ENCODE measurements at regions not wholly inside any gene's neighbourhood (a gene's known extent, or its start where the extent isn't known, plus 50 kb on each side); places are given as distances from the start of the nearest gene placed in this dataset.

- no peak overlapping the region for H3K27ac ChIP-seq
- H3K9me3 ChIP-seq: peaks cover 0 to 12% of the 10 kb centered on the region in 2 donors
- H3K27me3 ChIP-seq: no peaks in the 10 kb centered on the region
- no peaks in the 10 kb centered on the region for H3K4me1 ChIP-seq
- H3K4me3 ChIP-seq: no peak overlapping the region
- no peaks in the 10 kb centered on the region for H3K36me3 ChIP-seq
- no peak for TF ChIP-seq CTCF (IDR thresholded peaks at IDR 0.05)
- ATAC-seq (no peak), DNase-seq (no peak)
- intact Hi-C loops (cut with DNase I): no loop called here
Observed at GRCh38 chr9:10785255-10785654, 172.5 kb upstream of the PTPRD start.

DNA sequence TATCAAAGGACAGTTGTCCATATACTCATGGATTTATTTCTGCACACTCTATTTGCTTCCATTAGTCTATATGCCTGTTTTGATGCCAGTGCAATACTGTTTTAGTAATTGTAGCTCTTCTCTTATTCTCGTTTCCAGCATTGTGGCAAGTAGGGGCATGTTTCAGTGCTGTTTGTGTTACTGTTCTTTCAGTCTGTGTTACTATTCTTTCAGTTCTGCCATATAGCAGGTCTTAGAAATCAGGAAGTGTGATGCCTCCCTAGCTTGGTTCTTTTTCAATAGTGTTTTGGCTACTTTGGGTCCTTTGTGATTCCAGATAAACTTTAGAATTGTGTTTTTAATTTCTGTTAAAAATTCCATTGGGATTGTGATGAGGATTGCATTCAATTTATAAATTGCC is 180.5 kb upstream of the PTPRD start:
- Histone ChIP-seq H3K4me1 (no peaks in the 10 kb centered on the region), H3K36me3 (no peaks in the 10 kb centered on the region), H3K27me3 (no peaks in the 10 kb centered on the region), H3K4me3 (no peak overlapping the region), H3K9me3 (peaks cover 0 to 31% of the 10 kb centered on the region in 2 donors), H3K27ac (no peak overlapping the region)
- no peak for DNase-seq
- intact Hi-C loops (cut with DNase I): no loop called here
- TF ChIP-seq CTCF (IDR thresholded peaks at IDR 0.05): no peak
- no peak for ATAC-seq

DNA sequence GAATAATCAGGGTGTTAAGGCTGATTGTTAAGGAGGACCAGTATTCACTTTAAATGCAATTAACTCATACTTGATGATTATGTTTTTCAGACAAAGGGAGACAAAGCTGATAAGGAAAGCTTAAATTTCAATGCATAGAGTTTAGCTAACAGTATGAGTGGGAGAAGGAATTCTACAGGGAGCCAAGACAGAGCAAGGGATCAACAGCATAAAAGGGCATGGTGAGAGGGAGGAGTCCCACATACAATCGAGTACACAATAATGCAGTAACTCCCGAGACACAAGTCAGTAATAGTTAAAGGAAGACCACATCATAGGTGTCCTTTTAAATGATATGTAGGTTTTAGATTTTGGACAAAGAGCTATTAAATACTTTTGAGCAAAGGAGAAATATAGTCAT is 191.7 kb upstream of the PTPRD start:
- no peaks in the 10 kb centered on the region for H3K4me1 ChIP-seq
- no peaks in the 10 kb centered on the region for H3K27me3 ChIP-seq
- ATAC-seq: no peak
- H3K36me3 ChIP-seq: no peaks in the 10 kb centered on the region
- no peak for DNase-seq
- no peaks in the 10 kb centered on the region for H3K9me3 ChIP-seq
- TF ChIP-seq CTCF (IDR thresholded peaks at IDR 0.05): no peak
- no peak overlapping the region for H3K27ac ChIP-seq
- no peak overlapping the region for H3K4me3 ChIP-seq
- intact Hi-C loops (cut with DNase I): no loop called here

GRCh38 chr9:10806868-10807267 is 194.1 kb upstream of the PTPRD start:
- TF ChIP-seq CTCF (IDR thresholded peaks at IDR 0.05): no peak
- no peak for ATAC-seq
- intact Hi-C loops (cut with DNase I): no loop called here
- Histone ChIP-seq H3K27ac (no peak overlapping the region), H3K4me3 (no peak overlapping the region), H3K9me3 (no peaks in the 10 kb centered on the region), H3K36me3 (no peaks in the 10 kb centered on the region), H3K27me3 (no peaks in the 10 kb centered on the region), H3K4me1 (no peaks in the 10 kb centered on the region)
- no peak for DNase-seq

DNA sequence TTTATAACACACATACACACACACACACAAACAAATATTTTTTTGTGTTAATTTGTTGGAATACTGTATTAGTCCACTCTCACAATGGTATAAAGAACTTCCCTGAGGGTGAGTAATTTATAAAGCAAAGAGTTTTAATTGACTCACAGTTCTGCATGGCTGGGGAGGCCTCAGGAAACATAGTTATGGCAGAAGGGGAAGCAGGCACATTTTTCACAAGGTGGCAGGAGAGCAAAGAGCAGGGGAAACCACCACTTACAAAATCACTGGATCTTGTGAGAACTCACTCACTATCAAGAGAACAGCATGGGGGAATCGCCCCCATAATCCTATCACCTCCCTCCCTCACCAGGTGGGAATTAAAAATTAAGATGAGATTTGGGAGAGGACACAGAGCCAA is 205.4 kb upstream of the PTPRD start:
- H3K4me3 ChIP-seq: no peak overlapping the region
- H3K36me3 ChIP-seq: no peaks in the 10 kb centered on the region
- no peak overlapping the region for H3K27ac ChIP-seq
- ATAC-seq (no peak), DNase-seq (no peak)
- TF ChIP-seq CTCF (IDR thresholded peaks at IDR 0.05): no peak
- H3K4me1 ChIP-seq: no peaks in the 10 kb centered on the region
- intact Hi-C loops (cut with DNase I): no loop called here
- H3K9me3 ChIP-seq: no peaks in the 10 kb centered on the region
- no peaks in the 10 kb centered on the region for H3K27me3 ChIP-seq

Data from left lung (tissue), 4 donors.